Calu3 (cell line): ENCODE measurements at regions not wholly inside any gene's neighbourhood (a gene's known extent, or its start where the extent isn't known, plus 50 kb on each side); places are given as distances from the start of the nearest gene placed in this dataset.

Source experiments
- BruUV-seq: library from RNA; stranded (reverse); fragments of 400-500 nt; replicated peaks from 2 replicates; lab custom pipeline; 2021; lab: Mats Ljungman, UMichigan
- CTCF ChIA-PET: fragments of 300-600 bp; sonication (Branson Sonifier 250); formaldehyde crosslinking; loops from one replicate; lab custom pipeline; 2022; ENCODE audit warnings: antibody characterized with exemption; lab: Charles Lee
- DNase-seq: peaks from one replicate; pipeline ENCODE4 v3.0.0; 2022
- H3K27ac Mint-ChIP-seq: one replicate; pipeline ENCODE4 v1.8.0; 2022; ENCODE audit warnings: mixed read lengths; ENCODE audit not compliant: unreplicated experiment
- H3K27me3 Mint-ChIP-seq: one replicate; pipeline ENCODE4 v1.8.0; 2022; ENCODE audit warnings: mixed read lengths; ENCODE audit not compliant: unreplicated experiment
- H3K36me3 Mint-ChIP-seq: one replicate; pipeline ENCODE4 v1.8.0; 2022; ENCODE audit warnings: mild to moderate bottlenecking, moderate library complexity, mixed read lengths; ENCODE audit not compliant: insufficient read depth, unreplicated experiment
- H3K4me1 Mint-ChIP-seq: one replicate; pipeline ENCODE4 v1.8.0; 2022; ENCODE audit warnings: mild to moderate bottlenecking, low read depth, mixed read lengths; ENCODE audit not compliant: unreplicated experiment
- H3K4me3 Mint-ChIP-seq: one replicate; pipeline ENCODE4 v1.8.0; 2022; ENCODE audit warnings: mild to moderate bottlenecking, low read depth, moderate library complexity, mixed read lengths; ENCODE audit not compliant: unreplicated experiment
- H3K9me3 Mint-ChIP-seq: one replicate; pipeline ENCODE4 v1.8.0; 2022; ENCODE audit warnings: low read depth, mixed read lengths; ENCODE audit not compliant: unreplicated experiment
- CTCF ChIP-seq: fragments of 200-600 bp; IDR thresholded peaks from one replicate; pipeline ENCODE4 v1.8.0; 2022; ENCODE audit warnings: antibody characterized with exemption; ENCODE audit not compliant: unreplicated experiment
- intact Hi-C: fragments of 100-400 bp; cut with micrococcal nuclease; formaldehyde crosslinking; loops from one replicate; pipeline ENCODE4 v1.10.0; 2022; ENCODE audit not compliant: unreplicated experiment

- TF ChIP-seq CTCF: no peak
- H3K36me3 Mint-ChIP-seq: no peaks in the 10 kb centered on the region
- no peaks in the 10 kb centered on the region for H3K4me1 Mint-ChIP-seq
- H3K9me3 Mint-ChIP-seq: peaks cover 6% of the 10 kb centered on the region
- CTCF ChIA-PET: no interaction called here
- intact Hi-C loops: no loop called here
- no peaks in the 10 kb centered on the region for H3K27me3 Mint-ChIP-seq
- DNase-seq: no peak
- H3K4me3 Mint-ChIP-seq: no peak overlapping the region
- BruUV-seq: no TSS peak
- H3K27ac Mint-ChIP-seq: no peak overlapping the region
These were observed 130.1 kb upstream of the MAGEB18 start for GRCh38 chrX:26008042-26008441.

- TF ChIP-seq CTCF: no peak
- CTCF ChIA-PET: no interaction called here
- Mint-ChIP-seq H3K9me3 (peaks cover 6% of the 10 kb centered on the region), H3K27ac (no peak overlapping the region), H3K4me3 (no peak overlapping the region), H3K4me1 (no peaks in the 10 kb centered on the region), H3K36me3 (no peaks in the 10 kb centered on the region), H3K27me3 (no peaks in the 10 kb centered on the region)
- no peak for DNase-seq
- no TSS peak for BruUV-seq
- intact Hi-C loops: no loop called here
These were observed 129.5 kb upstream of the MAGEB18 start for GRCh38 chrX:26008691-26009090.

GRCh38 chrX:26019386-26019785 lies 118.8 kb upstream of the MAGEB18 start:
- H3K27me3 Mint-ChIP-seq: no peaks in the 10 kb centered on the region

GRCh38 chrX:26026179-26026578 lies 112.0 kb upstream of the MAGEB18 start:
- no TSS peak for BruUV-seq
- DNase-seq: no peak
- Mint-ChIP-seq H3K4me1 (no peaks in the 10 kb centered on the region), H3K27me3 (no peaks in the 10 kb centered on the region), H3K9me3 (no peaks in the 10 kb centered on the region), H3K27ac (no peak overlapping the region), H3K4me3 (no peak overlapping the region), H3K36me3 (no peaks in the 10 kb centered on the region)
- CTCF ChIA-PET: no interaction called here
- no peak for TF ChIP-seq CTCF
- intact Hi-C loops: no loop called here

More at GRCh38 chrX:26019386-26019785, 118.8 kb upstream of the MAGEB18 start:
- intact Hi-C loops: no loop called here
- no peak overlapping the region for H3K4me3 Mint-ChIP-seq
- peaks cover 2% of the 10 kb centered on the region for H3K9me3 Mint-ChIP-seq
- TF ChIP-seq CTCF: no peak
- H3K4me1 Mint-ChIP-seq: no peaks in the 10 kb centered on the region
- CTCF ChIA-PET: no interaction called here
- no peak for DNase-seq
- BruUV-seq: no TSS peak
- no peak overlapping the region for H3K27ac Mint-ChIP-seq
- H3K36me3 Mint-ChIP-seq: no peaks in the 10 kb centered on the region
